HCT116 (cell line): ENCODE measurements at regions not wholly inside any gene's neighbourhood (a gene's known extent, or its start where the extent isn't known, plus 50 kb on each side); places are given as distances from the start of the nearest gene placed in this dataset.

Experiments used
- ATAC-seq: fragments of 200-7000 bp; cut with Tn5 transposase; 2 replicates; pipeline ENCODE4 v1.9.1; 2020; ENCODE audit warnings: mild to moderate bottlenecking, moderate library complexity
- BruUV-seq: library from RNA; stranded (reverse); fragments of 400-500 nt; replicated peaks from 2 replicates; lab custom pipeline; 2021; lab: Mats Ljungman, UMichigan
- CTCF ChIA-PET: fragments of 300-600 bp; sonication (Branson Sonifier 250); formaldehyde crosslinking; loops from one replicate; lab custom pipeline; 2021; ENCODE audit warnings: antibody characterized with exemption; lab: Charles Lee
- POLR2A ChIA-PET: fragments of 300-600, 350-600 bp; sonication (Branson Sonifier 250); formaldehyde crosslinking; loops from one replicate; lab custom pipeline; 2021; ENCODE audit warnings: antibody characterized with exemption; lab: Charles Lee
- RAD21 ChIA-PET, 2 experiments: fragments of 300-600 bp; sonication (Branson Sonifier 250); formaldehyde crosslinking; loops; one replicate each; lab custom pipeline; 2023; ENCODE audit warnings: low total read pairs in 2 of 2; ENCODE audit not compliant: uncharacterized antibody in 2 of 2, unreplicated experiment in 2 of 2, low non-redundant PET in 1 of 2; lab: Charles Lee
- DNase-seq: peaks from one replicate; pipeline ENCODE4 v3.0.0-alpha.2; 2010; ENCODE audit warnings: low read depth, low spot score
- H2AFZ ChIP-seq: fragments of 200-600 bp; shearing (Covaris generic), sonication (generic); 2 replicates; pipeline ENCODE4 v1.6.1; 2017; ENCODE audit warnings: low read depth, mixed run types, mixed read lengths, antibody characterized with exemption, low read length; ENCODE audit not compliant: poor library complexity, severe bottlenecking
- H3K27ac ChIP-seq: 2 replicates; pipeline ENCODE4 v1.5.1; 2012; ENCODE audit warnings: low read depth, low read length
- H3K27me3 ChIP-seq: fragments of 200-600 bp; sonication (generic); 2 replicates; pipeline ENCODE4 v1.6.1; 2016; ENCODE audit warnings: mixed run types, low read length, mixed read lengths; ENCODE audit not compliant: insufficient read depth
- H3K36me3 ChIP-seq, 2 experiments: fragments of 200-500 bp in 1 of 2; fragments of 200-600 bp in 1 of 2; sonication (Bioruptor generic) in 1 of 2; sonication (generic) in 1 of 2; 2 replicates each; pipeline versions ENCODE4 v1.5.1 to v1.6.1; 2014 to 2016; ENCODE audit warnings: low read length in 2 of 2, inconsistent platforms in 1 of 2, mixed read lengths in 1 of 2, mixed run types in 1 of 2; ENCODE audit not compliant: insufficient read depth in 2 of 2, control insufficient read depth in 1 of 2
- H3K4me1 ChIP-seq, 2 experiments: fragments of 200-600 bp in 1 of 2; sonication (generic) in 1 of 2; 2 replicates each; pipeline versions ENCODE4 v1.5.1 to v1.6.1; 2012 to 2017; ENCODE audit warnings: low read length in 2 of 2, inconsistent platforms in 1 of 2, mild to moderate bottlenecking in 1 of 2, mixed read lengths in 1 of 2, mixed run types in 1 of 2, moderate library complexity in 1 of 2; ENCODE audit not compliant: insufficient read depth in 2 of 2, control insufficient read depth in 1 of 2
- H3K4me2 ChIP-seq: fragments of 200-600 bp; sonication (generic); 2 replicates; pipeline ENCODE4 v1.6.1; 2017; ENCODE audit warnings: mixed run types, low read length, mixed read lengths
- H3K4me3 ChIP-seq, 2 experiments: fragments of 200-600 bp in 1 of 2; sonication (generic) in 1 of 2; replicated peaks in 1 of 2; 2 replicates each; pipeline ENCODE4 v1.5.1; 2011 to 2016; ENCODE audit warnings: low read length in 2 of 2, control low read depth in 1 of 2, low read depth in 1 of 2, mild to moderate bottlenecking in 1 of 2, mixed read lengths in 1 of 2, mixed run types in 1 of 2
- H3K79me2 ChIP-seq: fragments of 200-600 bp; sonication (generic); 2 replicates; pipeline ENCODE4 v1.6.1; 2017; ENCODE audit warnings: mild to moderate bottlenecking, mixed run types, low read length, moderate library complexity, mixed read lengths; ENCODE audit not compliant: insufficient read depth
- H3K9ac ChIP-seq: fragments of 200-600 bp; sonication (generic); 2 replicates; pipeline ENCODE4 v1.6.1; 2016; ENCODE audit warnings: low read length, mixed read lengths
- H3K9me2 ChIP-seq: fragments of 200-600 bp; sonication (generic), shearing (Covaris generic); 2 replicates; pipeline ENCODE4 v1.6.1; 2017; ENCODE audit warnings: mixed run types, mild to moderate bottlenecking, moderate library complexity; ENCODE audit not compliant: insufficient read depth
- H3K9me3 ChIP-seq, 2 experiments: fragments of 200-500 bp in 1 of 2; fragments of 200-600 bp in 1 of 2; sonication (Bioruptor generic) in 1 of 2; sonication (generic) in 1 of 2; 2 replicates each; pipeline ENCODE4 v1.6.1; 2014 to 2017; ENCODE audit warnings: low read length in 2 of 2, mixed read lengths in 2 of 2, inconsistent platforms in 1 of 2, low read depth in 1 of 2, mild to moderate bottlenecking in 1 of 2, mixed run types in 1 of 2, moderate library complexity in 1 of 2; ENCODE audit not compliant: control insufficient read depth in 1 of 2, insufficient read depth in 1 of 2
- H4K20me1 ChIP-seq: fragments of 200-600 bp; sonication (generic), shearing (Covaris generic); 2 replicates; pipeline ENCODE4 v1.6.1; 2017; ENCODE audit warnings: mixed run types, mild to moderate bottlenecking, moderate library complexity; ENCODE audit not compliant: insufficient read depth
- EZH2phosphoT487 ChIP-seq: fragments of 200-600 bp; IDR thresholded peaks from 2 replicates; pipeline ENCODE4 v1.6.1; 2018; ENCODE audit warnings: antibody characterized with exemption, borderline replicate concordance
- JUND ChIP-seq: IDR thresholded peaks from 2 replicates; pipeline ENCODE4 v1.6.1; 2012
- POLR2AphosphoS5 ChIP-seq: IDR thresholded peaks from 2 replicates; pipeline ENCODE4 v1.6.1; 2011; ENCODE audit warnings: mild to moderate bottlenecking, low read depth, low read length, moderate library complexity
- SIN3A ChIP-seq: IDR thresholded peaks from 2 replicates; pipeline ENCODE4 v1.6.1; 2012; ENCODE audit warnings: low read depth
- intact Hi-C: fragments of 100-400 bp; cut with micrococcal nuclease; formaldehyde crosslinking; loops from 2 replicates; pipeline ENCODE4 v1.10.0; 2022
- TF ChIP-seq, protein P1 (sequence below): IDR thresholded peaks from 2 replicates; pipeline ENCODE4 v1.6.1; 2012; ENCODE audit warnings: low read depth
- TF ChIP-seq, protein P2 (sequence below): IDR thresholded peaks from 2 replicates; pipeline ENCODE4 v1.6.1; 2012

DNA sequence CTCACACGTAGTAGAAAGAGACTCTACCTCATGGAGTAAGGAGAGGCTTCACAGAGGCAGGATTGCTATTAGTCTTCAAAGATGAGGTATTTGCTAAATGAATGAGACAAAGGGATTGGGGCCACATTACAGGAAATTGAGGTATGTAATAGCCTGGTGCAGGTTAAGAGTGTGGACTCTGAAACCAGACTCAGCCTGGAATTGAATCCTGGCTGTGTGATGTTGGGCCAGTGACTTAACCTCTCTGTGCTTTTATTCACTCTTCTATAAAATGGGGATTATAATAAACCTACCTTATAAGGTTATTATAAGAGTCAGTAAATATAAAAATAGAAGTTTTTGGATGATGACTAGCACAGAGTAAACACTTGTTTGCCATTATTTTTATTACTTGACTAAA lies 64.7 kb upstream of the ATRNL1 start:
- ChIA-PET CTCF (no interaction called here), POLR2A (no interaction called here), RAD21 (no interaction called here)
- H3K4me2 ChIP-seq = no peak overlapping the region
- H3K79me2 ChIP-seq = no peaks in the 10 kb centered on the region
- H3K36me3 ChIP-seq = no peaks in the 10 kb centered on the region
- ATAC-seq = no peak
- H3K27me3 ChIP-seq = no peaks in the 10 kb centered on the region
- no peaks in the 10 kb centered on the region for H4K20me1 ChIP-seq
- H3K4me1 ChIP-seq = no peaks in the 10 kb centered on the region
- no peak overlapping the region for H3K9ac ChIP-seq
- no peak overlapping the region for H2AFZ ChIP-seq
- TF ChIP-seq POLR2AphosphoS5 = no peak
- TF ChIP-seq, protein P1, sequence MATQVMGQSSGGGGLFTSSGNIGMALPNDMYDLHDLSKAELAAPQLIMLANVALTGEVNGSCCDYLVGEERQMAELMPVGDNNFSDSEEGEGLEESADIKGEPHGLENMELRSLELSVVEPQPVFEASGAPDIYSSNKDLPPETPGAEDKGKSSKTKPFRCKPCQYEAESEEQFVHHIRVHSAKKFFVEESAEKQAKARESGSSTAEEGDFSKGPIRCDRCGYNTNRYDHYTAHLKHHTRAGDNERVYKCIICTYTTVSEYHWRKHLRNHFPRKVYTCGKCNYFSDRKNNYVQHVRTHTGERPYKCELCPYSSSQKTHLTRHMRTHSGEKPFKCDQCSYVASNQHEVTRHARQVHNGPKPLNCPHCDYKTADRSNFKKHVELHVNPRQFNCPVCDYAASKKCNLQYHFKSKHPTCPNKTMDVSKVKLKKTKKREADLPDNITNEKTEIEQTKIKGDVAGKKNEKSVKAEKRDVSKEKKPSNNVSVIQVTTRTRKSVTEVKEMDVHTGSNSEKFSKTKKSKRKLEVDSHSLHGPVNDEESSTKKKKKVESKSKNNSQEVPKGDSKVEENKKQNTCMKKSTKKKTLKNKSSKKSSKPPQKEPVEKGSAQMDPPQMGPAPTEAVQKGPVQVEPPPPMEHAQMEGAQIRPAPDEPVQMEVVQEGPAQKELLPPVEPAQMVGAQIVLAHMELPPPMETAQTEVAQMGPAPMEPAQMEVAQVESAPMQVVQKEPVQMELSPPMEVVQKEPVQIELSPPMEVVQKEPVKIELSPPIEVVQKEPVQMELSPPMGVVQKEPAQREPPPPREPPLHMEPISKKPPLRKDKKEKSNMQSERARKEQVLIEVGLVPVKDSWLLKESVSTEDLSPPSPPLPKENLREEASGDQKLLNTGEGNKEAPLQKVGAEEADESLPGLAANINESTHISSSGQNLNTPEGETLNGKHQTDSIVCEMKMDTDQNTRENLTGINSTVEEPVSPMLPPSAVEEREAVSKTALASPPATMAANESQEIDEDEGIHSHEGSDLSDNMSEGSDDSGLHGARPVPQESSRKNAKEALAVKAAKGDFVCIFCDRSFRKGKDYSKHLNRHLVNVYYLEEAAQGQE = no peak
- TF ChIP-seq EZH2phosphoT487 = no peak
- TF ChIP-seq JUND = no peak
- TF ChIP-seq, protein P2, sequence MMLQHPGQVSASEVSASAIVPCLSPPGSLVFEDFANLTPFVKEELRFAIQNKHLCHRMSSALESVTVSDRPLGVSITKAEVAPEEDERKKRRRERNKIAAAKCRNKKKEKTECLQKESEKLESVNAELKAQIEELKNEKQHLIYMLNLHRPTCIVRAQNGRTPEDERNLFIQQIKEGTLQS = no peak
- TF ChIP-seq SIN3A = no peak
- no peak overlapping the region for H3K4me3 ChIP-seq
- H3K9me2 ChIP-seq = no peaks in the 10 kb centered on the region
- H3K27ac ChIP-seq = no peak overlapping the region
- no peaks in the 10 kb centered on the region for H3K9me3 ChIP-seq
- BruUV-seq = no TSS peak
- intact Hi-C loops = no loop called here
- no peak for DNase-seq
